Fibroblast of pulmonary artery (primary cell): ENCODE measurements at regions not wholly inside any gene's neighbourhood (a gene's known extent, or its start where the extent isn't known, plus 50 kb on each side); places are given as distances from the start of the nearest gene placed in this dataset.
"Not testable (repeated sequence)": the region's sequence is repeated elsewhere in the genome, so short reads cannot be mapped to it uniquely, and the experiment has no call there.

ENCODE experiments used
- DNase-seq: peaks from one replicate; pipeline ENCODE4 v3.0.0-alpha.2; 2010; ENCODE audit warnings: low read depth
- H3K4me3 ChIP-seq: replicated peaks from 2 replicates; pipeline ENCODE4 v1.5.1; 2011; ENCODE audit warnings: low read depth, mild to moderate bottlenecking, control low read depth, low read length, moderate library complexity
- TF ChIP-seq, protein P1 (sequence below): IDR thresholded peaks from 2 replicates; pipeline ENCODE4 v1.5.1; 2011; ENCODE audit warnings: mild to moderate bottlenecking, control low read depth, low read length, inconsistent platforms; ENCODE audit errors: missing control alignments

DNA sequence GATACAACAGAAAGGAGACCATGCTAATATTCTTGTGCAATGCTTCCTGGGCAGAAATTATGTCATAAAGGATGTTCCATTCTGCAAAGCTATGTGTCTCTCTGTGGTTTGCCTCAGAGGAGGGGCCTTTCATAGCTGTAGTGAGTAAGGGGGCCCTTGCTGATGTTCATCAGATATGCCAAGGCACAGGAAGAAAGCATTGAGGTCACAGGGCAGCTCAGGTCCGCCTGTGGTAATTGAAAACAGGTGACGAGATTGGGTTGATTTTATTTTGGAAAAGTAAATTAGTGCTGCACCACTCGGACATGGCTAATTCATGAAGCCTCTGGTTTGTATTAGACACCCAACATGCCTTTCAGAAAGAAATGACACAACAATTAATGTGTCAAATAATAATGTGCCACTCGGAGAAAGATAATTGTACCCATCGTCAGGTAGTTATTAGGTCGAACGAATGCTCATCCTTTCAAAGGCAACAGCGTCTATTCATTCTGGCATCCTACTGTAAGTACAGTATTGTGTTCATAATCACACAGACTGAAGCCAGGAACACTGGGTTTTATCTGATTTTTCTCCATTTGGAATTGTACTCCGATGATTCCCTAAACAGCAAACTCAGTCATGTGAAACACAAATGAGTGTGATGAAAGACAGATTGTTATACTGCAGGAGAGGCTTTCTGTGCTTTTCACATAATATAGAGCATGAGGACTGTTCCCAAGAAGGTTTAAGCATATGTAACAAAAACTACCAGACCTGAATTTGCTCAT, 421.6 kb upstream of the KLF12 start:
- TF ChIP-seq, protein P1, sequence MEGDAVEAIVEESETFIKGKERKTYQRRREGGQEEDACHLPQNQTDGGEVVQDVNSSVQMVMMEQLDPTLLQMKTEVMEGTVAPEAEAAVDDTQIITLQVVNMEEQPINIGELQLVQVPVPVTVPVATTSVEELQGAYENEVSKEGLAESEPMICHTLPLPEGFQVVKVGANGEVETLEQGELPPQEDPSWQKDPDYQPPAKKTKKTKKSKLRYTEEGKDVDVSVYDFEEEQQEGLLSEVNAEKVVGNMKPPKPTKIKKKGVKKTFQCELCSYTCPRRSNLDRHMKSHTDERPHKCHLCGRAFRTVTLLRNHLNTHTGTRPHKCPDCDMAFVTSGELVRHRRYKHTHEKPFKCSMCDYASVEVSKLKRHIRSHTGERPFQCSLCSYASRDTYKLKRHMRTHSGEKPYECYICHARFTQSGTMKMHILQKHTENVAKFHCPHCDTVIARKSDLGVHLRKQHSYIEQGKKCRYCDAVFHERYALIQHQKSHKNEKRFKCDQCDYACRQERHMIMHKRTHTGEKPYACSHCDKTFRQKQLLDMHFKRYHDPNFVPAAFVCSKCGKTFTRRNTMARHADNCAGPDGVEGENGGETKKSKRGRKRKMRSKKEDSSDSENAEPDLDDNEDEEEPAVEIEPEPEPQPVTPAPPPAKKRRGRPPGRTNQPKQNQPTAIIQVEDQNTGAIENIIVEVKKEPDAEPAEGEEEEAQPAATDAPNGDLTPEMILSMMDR: no peak
- DNase-seq: no peak
- no peak overlapping the region for H3K4me3 ChIP-seq

DNA sequence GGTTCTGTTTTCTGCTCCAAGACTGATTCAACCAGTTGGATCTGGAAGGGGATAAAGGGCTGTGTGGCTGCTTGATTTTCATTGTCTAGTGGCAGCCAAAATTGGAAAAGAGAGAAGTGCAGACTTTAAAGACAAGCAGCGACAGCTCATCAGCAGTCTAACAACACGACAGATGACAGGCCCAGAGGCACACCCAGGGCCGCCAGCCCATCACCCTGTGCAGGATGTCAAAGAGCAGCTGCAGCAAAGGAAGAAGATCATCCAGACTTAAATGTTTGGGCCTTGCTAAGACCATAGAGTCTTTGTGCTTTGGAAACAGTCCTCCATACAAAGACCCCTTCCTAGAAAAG, 421.0 kb upstream of the KLF12 start:
- TF ChIP-seq, protein P1: no peak
- DNase-seq: no peak
- H3K4me3 ChIP-seq: no peak overlapping the region

DNA sequence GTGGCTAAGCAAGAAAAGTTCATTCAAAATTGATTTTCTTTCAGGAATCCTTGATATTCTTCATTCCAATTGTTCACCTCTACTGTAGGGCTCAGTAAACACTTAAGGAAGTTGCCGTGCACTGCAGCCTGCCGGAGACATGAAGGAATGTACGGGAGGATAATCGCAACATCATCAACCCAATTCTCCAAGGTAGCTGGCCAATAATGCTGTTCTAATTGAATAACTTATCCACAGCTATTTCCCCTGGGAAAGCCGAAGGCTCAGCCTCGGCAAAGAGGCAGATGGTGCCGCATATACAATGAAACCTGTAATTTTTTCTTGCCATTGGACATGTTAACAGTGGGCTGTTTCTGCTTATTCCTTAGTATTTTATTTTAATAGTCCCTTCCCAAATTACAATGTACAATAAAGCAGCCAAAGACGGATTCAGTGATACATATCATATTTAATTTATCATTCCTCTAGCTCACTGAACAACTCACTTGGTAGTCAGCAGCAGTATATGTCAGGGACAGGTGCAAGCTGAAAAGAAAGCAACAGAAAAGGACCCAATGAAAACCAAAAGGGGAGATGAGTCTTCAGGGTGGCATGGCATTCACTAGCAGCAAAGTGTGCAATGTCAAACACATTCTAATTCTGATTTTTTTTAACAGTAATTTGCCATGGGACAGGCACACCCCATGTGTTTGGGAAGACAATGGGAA, 420.5 kb upstream of the KLF12 start:
- H3K4me3 ChIP-seq: no peak overlapping the region
- TF ChIP-seq, protein P1: no peak
- no peak for DNase-seq

DNA sequence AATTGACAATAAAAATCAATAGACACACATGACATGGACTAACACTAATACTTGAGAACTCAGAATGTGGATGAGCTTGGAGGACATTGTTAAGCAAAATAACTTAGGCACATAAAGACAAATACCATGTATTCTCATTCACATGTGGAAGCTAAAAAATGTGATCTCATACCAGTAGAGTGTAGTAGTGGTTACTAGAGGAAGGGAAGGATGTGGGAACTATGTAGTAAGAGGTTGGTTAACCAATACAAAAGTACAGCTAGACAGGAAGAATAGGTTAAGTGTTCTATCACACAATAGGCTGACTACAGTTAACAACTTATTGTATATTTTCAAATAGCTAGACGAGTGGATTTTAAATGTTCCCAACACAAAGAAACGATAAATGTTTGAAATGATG, 415.8 kb upstream of the KLF12 start:
- TF ChIP-seq, protein P1: no peak
- peak; percentile 26 for DNase-seq
- no peak overlapping the region for H3K4me3 ChIP-seq

DNA sequence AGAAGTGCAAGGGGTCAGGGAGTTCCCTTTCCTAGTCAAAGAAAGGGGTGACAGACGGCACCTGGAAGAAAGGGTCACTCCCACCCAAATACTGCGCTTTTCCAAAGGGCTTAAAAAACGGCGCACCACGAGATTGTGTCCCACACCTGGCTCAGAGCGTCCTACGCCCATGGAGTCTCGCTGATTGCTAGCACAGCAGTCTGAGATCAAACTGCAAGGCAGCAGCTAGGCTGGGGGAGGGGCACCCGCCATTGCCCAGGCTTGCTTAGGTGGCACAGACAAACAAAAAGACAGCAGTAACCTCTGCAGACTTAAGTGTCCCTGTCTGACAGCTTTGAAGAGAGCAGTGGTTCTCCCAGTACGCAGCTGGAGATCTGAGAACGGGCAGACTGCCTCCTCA, 402.4 kb upstream of the KLF12 start:
- H3K4me3 ChIP-seq, DNase-seq: not testable (repeated sequence)

DNA sequence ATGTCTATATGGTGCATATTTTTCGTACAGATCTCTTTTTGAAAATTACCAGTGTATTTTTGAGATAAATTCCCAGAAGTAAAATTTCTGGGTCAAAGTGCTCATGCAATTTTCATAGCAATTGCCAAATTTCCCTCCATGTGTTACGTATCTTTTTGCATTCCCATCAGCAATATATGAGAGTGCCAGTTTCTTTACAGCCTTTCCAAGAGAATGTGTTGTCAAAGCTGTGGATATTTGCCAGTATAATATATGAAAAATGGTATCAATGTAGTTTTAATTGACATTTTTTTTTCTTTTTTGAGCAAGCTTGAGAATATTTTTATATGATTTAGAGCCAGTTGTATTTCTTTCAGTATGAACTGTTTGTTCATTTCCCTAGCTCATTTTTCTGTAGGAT, 399.0 kb upstream of the KLF12 start:
- DNase-seq: no peak
- TF ChIP-seq, protein P1: no peak
- H3K4me3 ChIP-seq: no peak overlapping the region

DNA sequence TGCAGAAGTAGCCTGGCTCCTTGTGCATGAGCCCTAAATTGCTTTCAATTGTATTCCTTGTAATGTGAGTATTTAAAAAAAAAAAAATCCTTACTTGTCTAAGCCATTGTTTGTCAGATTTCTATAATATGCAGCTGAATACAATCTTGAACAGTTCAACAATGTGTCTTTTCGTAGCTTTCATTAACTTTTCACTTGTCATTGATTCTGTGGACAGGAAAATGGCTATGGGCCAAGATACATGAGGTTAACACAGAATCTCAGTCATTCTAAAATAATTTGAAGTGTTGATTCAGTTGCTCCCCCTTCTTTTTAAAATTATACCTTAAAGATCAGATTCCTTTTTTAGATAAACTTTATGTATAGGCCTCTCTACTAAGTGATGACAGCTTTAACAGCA, 395.8 kb upstream of the KLF12 start:
- TF ChIP-seq, protein P1: no peak
- DNase-seq: peak; percentile 4

More for the DNA sequence above, 395.8 kb upstream of the KLF12 start:
- no peak overlapping the region for H3K4me3 ChIP-seq
